ENCODE measurements at regions not wholly inside any gene's neighbourhood (a gene's known extent, or its start where the extent isn't known, plus 50 kb on each side); places are given as distances from the start of the nearest gene placed in this dataset.

DNA sequence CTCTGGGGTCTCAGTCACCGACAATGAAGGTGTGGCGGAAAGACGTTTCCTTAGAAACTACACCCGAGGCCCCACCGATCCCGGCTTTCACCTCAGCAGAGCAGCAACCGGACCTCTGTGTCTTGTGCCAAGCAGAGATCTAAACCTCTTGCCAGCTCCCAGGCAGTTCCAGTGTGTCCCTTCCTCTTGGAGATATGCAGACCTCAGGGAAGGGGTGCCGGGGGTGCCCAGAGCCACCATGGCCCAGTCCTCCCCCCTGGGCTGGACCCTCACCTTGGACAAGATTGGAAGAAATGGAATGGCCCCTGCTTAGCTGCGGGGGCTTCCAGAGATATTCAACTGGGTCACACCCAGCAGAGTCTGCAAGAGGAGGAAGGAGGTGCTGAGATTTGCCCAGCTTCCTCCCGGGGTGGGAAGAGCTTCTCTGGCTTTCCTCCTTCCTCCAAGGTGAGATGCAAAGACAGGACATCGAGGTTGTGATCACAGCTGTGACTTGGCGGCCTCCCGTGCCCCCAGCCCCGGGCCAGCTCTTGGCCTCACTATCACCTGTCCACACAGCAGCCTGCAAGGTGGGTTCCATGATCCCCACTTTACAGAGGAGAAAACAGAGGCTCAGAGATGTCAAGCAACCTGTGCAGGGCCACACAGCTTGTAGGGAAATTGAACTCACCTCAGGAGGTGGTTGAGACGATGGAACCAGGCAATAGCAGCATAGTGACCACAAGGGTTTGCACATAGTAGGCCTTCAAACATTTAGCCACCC is 281.7 kb upstream of the RTL1 start:
- TF ChIP-seq EZH2 (IDR thresholded peaks at IDR 0.05; ENCODE audit: insufficient read depth, poor library complexity, severe bottlenecking) (no peak), EZH2phosphoT487 (IDR thresholded peaks at IDR 0.05; ENCODE audit: insufficient read depth, low read depth) (no peak)
